HFF-Myc (cell line): ENCODE measurements at regions not wholly inside any gene's neighbourhood (a gene's known extent, or its start where the extent isn't known, plus 50 kb on each side); places are given as distances from the start of the nearest gene placed in this dataset.

Experiments
- DNase-seq: peaks from one replicate; pipeline ENCODE4 v3.0.0-alpha.2; 2011; ENCODE audit warnings: low read depth; ENCODE audit errors: extremely low read depth
- H3K4me3 ChIP-seq: replicated peaks from 2 replicates; pipeline ENCODE4 v1.5.1; 2011; ENCODE audit warnings: low read depth, mild to moderate bottlenecking, control low read depth, low read length
- CTCF ChIP-seq: IDR thresholded peaks from 2 replicates; pipeline ENCODE4 v1.5.1; 2012; ENCODE audit warnings: mild to moderate bottlenecking, low read depth, low read length, control low read depth; ENCODE audit errors: missing control alignments

GRCh38 chr15:92809064-92809879 lies 90.9 kb upstream of the CHD2 start:
- H3K4me3 ChIP-seq: peak overlapping the region; percentile 52
- peak; percentile 79 for TF ChIP-seq CTCF
- DNase-seq: peak; percentile 86

GRCh38 chr15:92809880-92810361 lies 90.2 kb upstream of the CHD2 start:
- TF ChIP-seq CTCF: no peak
- H3K4me3 ChIP-seq: peak overlapping the region; percentile 52
- no peak for DNase-seq

GRCh38 chr15:92810418-92811138 lies 89.5 kb upstream of the CHD2 start:
- DNase-seq: peak; percentile 78
- peak overlapping the region; percentile 52 for H3K4me3 ChIP-seq
- TF ChIP-seq CTCF: no peak

GRCh38 chr15:92811148-92811913 lies 88.8 kb upstream of the CHD2 start:
- TF ChIP-seq CTCF: no peak
- peak overlapping the region; percentile 52 for H3K4me3 ChIP-seq
- DNase-seq: no peak

GRCh38 chr15:92812271-92812670 lies 87.9 kb upstream of the CHD2 start:
- no peak overlapping the region for H3K4me3 ChIP-seq
- TF ChIP-seq CTCF: no peak
- no peak for DNase-seq

GRCh38 chr15:92813485-92813884 lies 86.6 kb upstream of the CHD2 start:
- H3K4me3 ChIP-seq: no peak overlapping the region
- no peak for DNase-seq
- TF ChIP-seq CTCF: no peak
